HG03103 (cell line): ENCODE measurements at regions not wholly inside any gene's neighbourhood (a gene's known extent, or its start where the extent isn't known, plus 50 kb on each side); places are given as distances from the start of the nearest gene placed in this dataset.

Source experiments
- ATAC-seq: cut with Tn5 transposase; IDR thresholded peaks from one replicate; pipeline ENCODE4 v1.9.1; 2021; ENCODE audit warnings: low read depth; ENCODE audit not compliant: unreplicated experiment

DNA sequence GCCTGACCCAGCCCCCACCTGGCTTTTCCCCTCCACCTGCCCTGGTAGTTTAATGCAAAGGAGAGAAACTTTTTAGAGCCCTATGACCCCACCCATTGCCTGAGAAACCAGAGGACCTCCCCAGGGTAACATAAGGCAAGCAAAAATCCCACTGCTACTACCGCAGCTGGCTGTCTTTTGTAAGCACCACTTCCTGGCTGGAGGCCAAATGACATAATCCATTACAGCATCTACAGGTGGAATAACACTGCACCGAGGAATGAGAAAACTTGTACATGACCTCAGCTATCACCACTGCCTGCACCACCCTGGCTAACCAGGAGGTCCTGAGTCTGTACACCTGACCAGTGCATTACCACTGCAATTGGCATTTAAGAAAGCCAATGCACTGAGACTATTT lies 149.6 kb upstream of the GALNT5 start:
- ATAC-seq: no peak

- ATAC-seq: no peak
Observed at GRCh38 chr2:157122776-157123175, 134.7 kb upstream of the GALNT5 start.

- ATAC-seq: no peak
Observed at GRCh38 chr2:157124731-157125130, 132.8 kb upstream of the GALNT5 start.

GRCh38 chr2:157125685-157126084 lies 131.8 kb upstream of the GALNT5 start:
- no peak for ATAC-seq

- no peak for ATAC-seq
Observed at GRCh38 chr2:157127249-157128012, 130.1 kb upstream of the GALNT5 start.

- ATAC-seq: no peak
Observed at GRCh38 chr2:157143901-157144300, 113.6 kb upstream of the GALNT5 start.

GRCh38 chr2:157149270-157149669 lies 108.2 kb upstream of the GALNT5 start:
- no peak for ATAC-seq

DNA sequence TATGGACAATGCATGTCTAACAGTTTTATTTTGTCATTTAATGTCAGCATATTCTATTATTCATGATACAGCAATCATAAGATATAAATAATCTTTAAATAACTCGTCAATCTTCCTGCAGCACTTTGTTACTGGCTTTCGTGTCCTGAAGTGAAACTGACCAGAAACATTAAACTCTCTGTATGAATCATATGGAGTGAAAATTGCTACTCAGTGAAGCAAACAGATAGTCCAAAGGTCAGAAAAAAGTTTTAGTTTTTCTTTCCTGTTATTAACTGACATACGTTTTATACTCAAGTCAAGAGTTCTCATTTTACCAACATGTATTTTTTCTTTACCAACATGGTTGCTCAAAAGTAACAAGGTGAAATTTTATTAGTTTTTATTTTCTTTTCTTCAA lies 106.8 kb upstream of the GALNT5 start:
- peak; percentile 82 for ATAC-seq

DNA sequence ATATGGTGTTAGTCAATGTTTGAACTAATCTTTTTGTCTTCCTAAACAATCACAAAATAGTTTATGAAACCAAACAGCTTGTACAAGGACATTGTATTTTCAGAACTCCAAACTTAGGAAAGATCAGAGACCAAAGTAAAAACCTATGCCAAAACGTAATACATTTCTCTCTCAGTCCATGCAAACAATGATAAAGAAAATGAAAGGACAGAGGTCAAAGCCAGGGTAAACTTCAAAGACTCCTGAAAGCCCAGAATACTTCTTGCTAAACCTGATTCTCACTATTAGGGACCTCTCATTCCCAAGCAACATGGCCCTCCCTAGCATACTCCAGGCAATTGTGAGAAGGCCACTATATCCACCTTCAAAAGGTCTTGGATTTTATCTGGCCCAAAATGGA lies 105.1 kb upstream of the GALNT5 start:
- no peak for ATAC-seq

GRCh38 chr2:157155992-157156391 lies 101.5 kb upstream of the GALNT5 start:
- no peak for ATAC-seq

GRCh38 chr2:157158111-157158510 lies 99.4 kb upstream of the GALNT5 start:
- ATAC-seq: no peak

- ATAC-seq: no peak
Observed at GRCh38 chr2:157159221-157159934, 98.1 kb upstream of the GALNT5 start.

GRCh38 chr2:157160111-157160510 lies 97.4 kb upstream of the GALNT5 start:
- no peak for ATAC-seq

DNA sequence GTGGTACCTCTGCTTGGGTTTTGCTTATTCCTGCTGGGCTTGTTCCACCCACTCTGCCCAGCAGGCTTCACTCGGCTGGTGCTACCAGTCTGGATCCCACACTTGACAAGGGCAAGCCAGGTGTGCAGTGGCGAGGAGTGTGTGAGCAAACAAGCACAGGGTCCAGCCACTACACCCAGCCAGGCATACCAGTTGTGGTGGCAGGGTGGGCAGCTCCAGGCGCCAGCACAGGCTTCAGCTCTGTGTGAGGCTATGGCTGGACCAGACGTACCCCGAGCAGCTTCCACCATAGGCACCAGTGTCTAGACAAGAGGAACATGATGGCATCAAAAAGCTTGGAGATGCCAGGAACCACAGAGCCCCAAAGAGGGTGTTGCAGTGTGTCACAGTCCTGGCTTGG lies 93.1 kb upstream of the GALNT5 start:
- ATAC-seq: no peak

DNA sequence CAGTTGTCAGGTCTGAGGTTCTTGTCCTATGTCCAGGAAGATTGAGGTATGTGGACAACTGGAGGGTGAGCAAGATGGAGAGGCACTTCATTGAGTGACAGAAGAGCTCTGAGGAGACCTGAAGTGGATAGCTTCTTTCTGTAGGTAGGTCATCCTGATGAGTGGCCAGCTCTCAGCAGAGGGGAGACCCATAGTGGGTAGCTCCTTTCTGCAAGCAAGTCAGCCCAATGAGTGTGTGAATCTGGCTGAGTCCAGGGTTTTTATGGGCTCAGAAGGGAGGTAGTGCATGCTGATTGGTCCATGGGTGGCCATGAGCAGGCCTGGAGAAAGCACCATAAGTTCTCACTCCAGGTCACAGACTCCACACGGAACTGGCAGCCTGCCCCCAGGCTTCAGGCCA lies 92.6 kb upstream of the GALNT5 start:
- no peak for ATAC-seq

GRCh38 chr2:157168501-157168900 lies 89.0 kb upstream of the GALNT5 start:
- no peak for ATAC-seq

DNA sequence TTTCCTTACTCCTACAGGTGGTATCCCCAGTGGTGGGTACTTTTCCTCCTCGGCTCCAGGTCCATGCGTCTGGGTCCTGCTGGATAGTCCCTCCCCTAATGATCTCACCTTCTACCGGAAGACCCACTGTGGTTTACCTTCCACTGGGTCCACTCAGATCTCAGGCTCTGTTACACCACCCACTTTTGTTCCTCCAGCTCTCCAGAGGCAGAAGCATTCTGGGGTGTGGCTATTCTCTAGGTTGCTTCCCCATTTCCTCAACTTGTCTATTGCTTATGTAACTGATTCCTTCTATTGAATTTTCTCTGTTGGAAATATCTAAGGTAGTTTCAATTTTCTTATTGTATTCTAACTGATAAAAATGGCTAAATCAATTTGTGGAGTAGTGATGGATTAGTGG lies 87.6 kb upstream of the GALNT5 start:
- ATAC-seq: no peak

DNA sequence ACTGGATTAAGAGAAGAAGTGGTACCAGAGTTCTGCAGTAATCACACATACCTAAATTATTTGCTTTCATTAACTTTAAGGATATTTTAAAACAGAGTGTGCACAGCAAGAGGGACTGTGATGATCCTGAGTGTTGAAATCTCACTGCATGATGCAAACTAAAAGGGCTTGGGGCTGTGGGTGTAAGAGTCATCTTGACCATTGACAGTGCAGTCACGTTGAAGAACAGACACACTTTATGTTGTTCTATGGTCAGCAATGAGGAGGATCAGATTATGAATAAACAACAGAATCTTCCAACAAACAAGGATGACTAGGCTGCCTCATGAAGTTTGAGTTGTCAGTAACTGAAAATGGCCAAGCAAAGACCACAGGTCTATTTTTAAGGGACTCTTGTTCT lies 87.2 kb upstream of the GALNT5 start:
- ATAC-seq: no peak

DNA sequence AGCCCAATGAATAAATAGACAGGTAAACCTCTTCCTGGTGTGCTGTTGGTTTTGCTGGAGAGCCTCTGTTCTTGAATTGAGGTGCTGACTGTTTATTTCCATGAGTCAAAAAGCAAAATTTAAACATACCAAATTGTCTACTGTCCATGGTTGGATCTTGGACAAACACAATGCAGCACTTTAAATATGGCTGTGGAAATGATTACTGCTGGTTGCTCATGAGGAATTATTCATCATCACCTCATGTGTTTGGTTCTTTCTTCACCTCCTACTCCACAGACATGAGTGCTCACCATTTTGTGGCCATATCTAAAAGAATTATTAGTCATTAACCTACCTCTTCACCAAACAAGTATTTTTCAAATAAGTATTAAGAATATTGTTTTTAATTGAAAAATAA lies 85.3 kb upstream of the GALNT5 start:
- no peak for ATAC-seq

- ATAC-seq: no peak
Observed at GRCh38 chr2:157172866-157173578, 84.5 kb upstream of the GALNT5 start.

- no peak for ATAC-seq
Observed at GRCh38 chr2:157173740-157174184, 83.7 kb upstream of the GALNT5 start.
